ENCODE measurements at regions not wholly inside any gene's neighbourhood (a gene's known extent, or its start where the extent isn't known, plus 50 kb on each side); places are given as distances from the start of the nearest gene placed in this dataset.

- TF ChIP-seq CTCF (IDR thresholded peaks at IDR 0.05) (no peak), POLR2A (IDR thresholded peaks at IDR 0.05) (no peak)
These were observed 311.6 kb downstream of the PLK2 start for GRCh38 chr5:58148254-58148775.

Measured in breast epithelium (tissue), 3 donors.